ENCODE measurements at regions not wholly inside any gene's neighbourhood (a gene's known extent, or its start where the extent isn't known, plus 50 kb on each side); places are given as distances from the start of the nearest gene placed in this dataset.

GRCh38 chr13:81295177-81295576 lies 954.3 kb upstream of the SPRY2 start:
- H3K4me2 ChIP-seq (ENCODE audit: control insufficient read depth, insufficient read depth) = no peak overlapping the region
- H3K27ac ChIP-seq (ENCODE audit: control insufficient read depth, insufficient read depth) = no peak overlapping the region
- FAIRE-seq = no peak
- DNase-seq (ENCODE audit: low read depth, low spot score) = no peak
- H2AFZ ChIP-seq (ENCODE audit: control insufficient read depth, low read depth, low read length) = no peak overlapping the region
- BruUV-seq (replicated peaks) = no TSS peak
- peak; percentile 26 for ATAC-seq
- H3K4me3 ChIP-seq = no peak overlapping the region
- no peaks in the 10 kb centered on the region for H3K79me2 ChIP-seq (ENCODE audit: control insufficient read depth, insufficient read depth, low read length)
- no peaks in the 10 kb centered on the region for H4K20me1 ChIP-seq (ENCODE audit: control insufficient read depth, insufficient read depth)
- H3K27me3 ChIP-seq (replicated peaks in 1 of 2; ENCODE audit: control insufficient read depth in 2 of 2, insufficient read depth in 2 of 2, low read length in 1 of 2) = no peaks in the 10 kb centered on the region
- CTCF ChIA-PET = interaction anchor here (1.1 to 2.2 kb wide), 3 partner anchors 10 to 125 kb away, joined by 3 to 7 read pairs (median 3); no protein-coding TSS in a partner anchor
- RAD21 ChIA-PET (ENCODE audit: unreplicated experiment) = interaction anchor here (1.2 kb wide), 1 partner anchor 194 kb away, joined by 3 read pairs; no protein-coding TSS in a partner anchor
- SMC1A ChIA-PET (ENCODE audit: uncharacterized antibody, unreplicated experiment) = interaction anchor here (0.6 to 5.2 kb wide), 6 partner anchors 11 to 815 kb away, joined by 4 to 18 read pairs (median 4); no protein-coding TSS in a partner anchor
- TF ChIP-seq, protein P1, sequence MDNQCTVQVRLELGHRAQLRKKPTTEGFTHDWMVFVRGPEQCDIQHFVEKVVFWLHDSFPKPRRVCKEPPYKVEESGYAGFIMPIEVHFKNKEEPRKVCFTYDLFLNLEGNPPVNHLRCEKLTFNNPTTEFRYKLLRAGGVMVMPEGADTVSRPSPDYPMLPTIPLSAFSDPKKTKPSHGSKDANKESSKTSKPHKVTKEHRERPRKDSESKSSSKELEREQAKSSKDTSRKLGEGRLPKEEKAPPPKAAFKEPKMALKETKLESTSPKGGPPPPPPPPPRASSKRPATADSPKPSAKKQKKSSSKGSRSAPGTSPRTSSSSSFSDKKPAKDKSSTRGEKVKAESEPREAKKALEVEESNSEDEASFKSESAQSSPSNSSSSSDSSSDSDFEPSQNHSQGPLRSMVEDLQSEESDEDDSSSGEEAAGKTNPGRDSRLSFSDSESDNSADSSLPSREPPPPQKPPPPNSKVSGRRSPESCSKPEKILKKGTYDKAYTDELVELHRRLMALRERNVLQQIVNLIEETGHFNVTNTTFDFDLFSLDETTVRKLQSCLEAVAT (IDR thresholded peaks at IDR 0.05) = no peak
- intact Hi-C loops (cut with micrococcal nuclease; ENCODE audit: unreplicated experiment) = no loop called here
- in situ Hi-C loops (cut with MboI) = no loop called here
- H3K36me3 ChIP-seq (ENCODE audit: control insufficient read depth in 2 of 2, insufficient read depth in 2 of 2, low read length in 1 of 2) = no peaks in the 10 kb centered on the region
- no peaks in the 10 kb centered on the region for H3K9me3 ChIP-seq (replicated peaks; ENCODE audit: control insufficient read depth, insufficient read depth, low read length)
- POLR2A ChIA-PET = no interaction called here
- H3K9ac ChIP-seq (ENCODE audit: control insufficient read depth, insufficient read depth, low read length) = no peak overlapping the region
- no peaks in the 10 kb centered on the region for H3K4me1 ChIP-seq (ENCODE audit: control insufficient read depth, insufficient read depth, low read length)

DNA sequence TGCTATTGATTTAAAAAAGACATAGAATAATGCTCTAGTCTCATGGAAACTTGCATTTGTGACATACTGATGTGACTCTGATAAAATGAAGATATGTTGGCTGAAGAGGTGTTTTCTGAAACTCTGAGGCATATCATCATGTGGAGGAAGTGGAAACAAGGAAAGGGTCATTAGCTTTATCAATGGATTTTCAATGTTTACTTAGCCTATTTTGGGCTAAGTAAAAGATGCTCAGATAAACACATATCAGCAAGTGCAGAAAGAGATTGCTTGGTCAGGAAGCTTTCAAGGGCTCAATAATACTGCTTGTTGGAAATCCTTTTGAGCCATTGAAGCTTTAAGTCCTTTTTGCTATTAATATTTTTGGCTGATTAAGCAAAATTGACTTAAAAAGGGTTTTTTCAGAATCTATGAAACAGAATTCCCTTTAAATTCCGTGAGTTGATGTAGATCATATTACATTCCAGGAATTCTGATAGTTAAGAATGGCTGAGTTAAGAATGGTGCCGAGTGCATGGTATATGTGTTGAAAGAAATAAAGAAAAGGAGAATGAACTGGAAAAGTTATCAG lies 952.8 kb upstream of the SPRY2 start:
- Histone ChIP-seq H3K79me2 (ENCODE audit: control insufficient read depth, insufficient read depth, low read length) (no peaks in the 10 kb centered on the region), H4K20me1 (ENCODE audit: control insufficient read depth, insufficient read depth) (no peaks in the 10 kb centered on the region), H3K9ac (ENCODE audit: control insufficient read depth, insufficient read depth, low read length) (no peak overlapping the region), H3K36me3 (ENCODE audit: control insufficient read depth in 2 of 2, insufficient read depth in 2 of 2, low read length in 1 of 2) (no peaks in the 10 kb centered on the region), H3K4me3 (no peak overlapping the region), H3K9me3 (replicated peaks; ENCODE audit: control insufficient read depth, insufficient read depth, low read length) (no peaks in the 10 kb centered on the region), H3K4me1 (ENCODE audit: control insufficient read depth, insufficient read depth, low read length) (no peaks in the 10 kb centered on the region), H3K4me2 (ENCODE audit: control insufficient read depth, insufficient read depth) (no peak overlapping the region), H3K27me3 (replicated peaks in 1 of 2; ENCODE audit: control insufficient read depth in 2 of 2, insufficient read depth in 2 of 2, low read length in 1 of 2) (no peaks in the 10 kb centered on the region), H3K27ac (ENCODE audit: control insufficient read depth, insufficient read depth) (no peak overlapping the region), H2AFZ (ENCODE audit: control insufficient read depth, low read depth, low read length) (no peak overlapping the region)
- no peak for ATAC-seq
- ChIA-PET CTCF (interaction anchor here (0.7 to 1.2 kb wide), 2 partner anchors 10 to 123 kb away, joined by 3 to 5 read pairs; no protein-coding TSS in a partner anchor), RAD21 (ENCODE audit: unreplicated experiment) (no interaction called here), SMC1A (ENCODE audit: uncharacterized antibody, unreplicated experiment) (interaction anchor here (0.5 to 5.2 kb wide), 4 partner anchors 65 to 579 kb away, joined by 3 to 18 read pairs (median 3); no protein-coding TSS in a partner anchor), POLR2A (no interaction called here)
- intact Hi-C loops (cut with micrococcal nuclease; ENCODE audit: unreplicated experiment) (no loop called here), in situ Hi-C loops (cut with MboI) (no loop called here)
- BruUV-seq (replicated peaks) = no TSS peak
- 17% methylated on average over 2 of the region's 2 CpGs for WGBS (ENCODE audit: insufficient coverage, insufficient replicate concordance, low lambda C conversion rate, missing lambda C conversion rate)
- no peak for DNase-seq (ENCODE audit: low read depth, low spot score)
- no peak for TF ChIP-seq CBX5 (IDR thresholded peaks at IDR 0.05; ENCODE audit: low read depth)
- no peak for TF ChIP-seq NR2C1 (IDR thresholded peaks at IDR 0.05)
- TF ChIP-seq TBL1XR1 (IDR thresholded peaks at IDR 0.05; ENCODE audit: low read depth, low read length) = no peak
- TF ChIP-seq STAT1 (conservative IDR thresholded peaks at IDR 0.05) = no peak
- FAIRE-seq = no peak

Data from GM12878 (cell line).